Glutamatergic neuron (in vitro differentiated cells): ENCODE measurements at regions not wholly inside any gene's neighbourhood (a gene's known extent, or its start where the extent isn't known, plus 50 kb on each side); places are given as distances from the start of the nearest gene placed in this dataset.

Experiments used
- DNase-seq: peaks from one replicate; pipeline ENCODE4 v3.0.0; 2022
- H3K27ac Mint-ChIP-seq: one replicate; pipeline ENCODE4 v1.8.0; 2020; ENCODE audit warnings: mild to moderate bottlenecking, mixed read lengths, inconsistent platforms; ENCODE audit not compliant: unreplicated experiment
- H3K27me3 Mint-ChIP-seq: one replicate; pipeline ENCODE4 v1.8.0; 2020; ENCODE audit warnings: mild to moderate bottlenecking, moderate library complexity, mixed read lengths, inconsistent platforms; ENCODE audit not compliant: unreplicated experiment
- H3K36me3 Mint-ChIP-seq: one replicate; pipeline ENCODE4 v1.8.0; 2020; ENCODE audit warnings: mild to moderate bottlenecking, mixed read lengths, inconsistent platforms; ENCODE audit not compliant: unreplicated experiment
- H3K4me1 Mint-ChIP-seq: one replicate; pipeline ENCODE4 v1.8.0; 2020; ENCODE audit warnings: mild to moderate bottlenecking, low read depth, mixed read lengths, inconsistent platforms; ENCODE audit not compliant: unreplicated experiment
- H3K4me3 Mint-ChIP-seq: one replicate; pipeline ENCODE4 v1.8.0; 2020; ENCODE audit warnings: mild to moderate bottlenecking, mixed read lengths, inconsistent platforms; ENCODE audit not compliant: unreplicated experiment
- H3K9me3 Mint-ChIP-seq: one replicate; pipeline ENCODE4 v1.8.0; 2020; ENCODE audit warnings: mild to moderate bottlenecking, moderate library complexity, mixed read lengths, inconsistent platforms; ENCODE audit not compliant: unreplicated experiment
- CTCF ChIP-seq: fragments of 200-600 bp; sonication (generic); IDR thresholded peaks from one replicate; pipeline ENCODE4 v1.5.0; 2021; ENCODE audit not compliant: partially characterized antibody, unreplicated experiment

DNA sequence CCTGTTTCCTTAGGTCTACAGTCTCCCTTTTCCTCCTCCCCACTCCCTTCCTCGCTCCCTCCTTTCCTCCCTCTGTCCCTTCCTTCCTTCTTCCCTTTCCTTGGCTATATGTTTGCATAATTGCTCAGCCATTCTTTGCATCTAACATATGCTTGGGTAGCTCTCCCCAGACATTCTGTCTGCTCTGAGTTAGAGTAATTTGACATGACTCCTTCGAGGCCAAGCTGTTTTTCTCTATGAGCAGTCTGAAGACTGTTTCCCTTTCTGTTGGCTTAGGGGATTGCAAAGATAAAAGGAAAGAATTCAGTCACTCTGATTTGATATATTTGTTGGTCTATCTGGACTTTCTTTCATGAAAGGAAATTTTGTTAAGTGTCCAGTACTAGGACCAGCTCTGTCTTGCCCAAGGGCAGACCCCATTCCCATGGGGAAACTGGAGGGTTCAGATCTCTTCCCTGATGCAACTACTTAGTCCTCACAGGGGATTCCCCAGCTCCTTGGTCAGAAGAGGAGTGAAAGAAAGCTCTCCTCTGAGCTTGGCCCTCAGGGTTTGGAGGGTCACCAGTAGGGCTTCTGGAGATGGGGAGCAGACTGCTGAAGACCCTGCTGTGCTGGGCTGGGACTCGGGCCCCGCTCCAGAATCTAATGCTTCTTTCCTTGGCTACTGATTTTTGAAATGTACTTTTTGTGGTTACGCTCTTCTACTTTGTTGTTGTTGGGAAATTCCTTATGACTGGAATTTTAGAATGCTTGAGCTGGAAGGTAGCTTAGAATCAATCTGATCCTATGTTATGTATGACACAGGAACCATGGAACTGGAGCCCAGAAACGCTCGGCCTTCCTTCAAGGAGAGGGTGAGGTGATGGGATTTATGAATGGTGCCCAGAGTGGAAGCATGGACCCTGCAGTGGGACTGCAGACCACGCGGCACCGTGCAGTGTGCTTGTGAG, 63.7 kb upstream of the SLC22A23 start:
- Mint-ChIP-seq H3K9me3 (peaks cover 12% of the 10 kb centered on the region), H3K27ac (peak overlapping the region; percentile 69), H3K27me3 (peaks cover 9% of the 10 kb centered on the region), H3K4me3 (no peak overlapping the region), H3K36me3 (no peaks in the 10 kb centered on the region), H3K4me1 (peaks cover 36% of the 10 kb centered on the region)
- TF ChIP-seq CTCF = no peak
- DNase-seq = no peak

- no peak for TF ChIP-seq CTCF
- Mint-ChIP-seq H3K4me1 (peaks cover 28% of the 10 kb centered on the region), H3K36me3 (no peaks in the 10 kb centered on the region), H3K27ac (peak overlapping the region; percentile 75), H3K9me3 (peaks cover 14% of the 10 kb centered on the region), H3K27me3 (peaks cover 9% of the 10 kb centered on the region), H3K4me3 (no peak overlapping the region)
- peak; percentile 45 for DNase-seq
Observed at GRCh38 chr6:3518356-3519190, 61.7 kb upstream of the SLC22A23 start.

GRCh38 chr6:3517350-3517749, 60.5 kb upstream of the SLC22A23 start:
- peaks cover 26% of the 10 kb centered on the region for H3K4me1 Mint-ChIP-seq
- peak overlapping the region; percentile 35 for H3K4me3 Mint-ChIP-seq
- peaks cover 9% of the 10 kb centered on the region for H3K27me3 Mint-ChIP-seq
- H3K27ac Mint-ChIP-seq = no peak overlapping the region
- DNase-seq = no peak
- TF ChIP-seq CTCF = no peak
- H3K9me3 Mint-ChIP-seq = peaks cover 14% of the 10 kb centered on the region
- H3K36me3 Mint-ChIP-seq = no peaks in the 10 kb centered on the region

GRCh38 chr6:3516092-3516491, 59.2 kb upstream of the SLC22A23 start:
- H3K4me1 Mint-ChIP-seq = peaks cover 25% of the 10 kb centered on the region
- no peak overlapping the region for H3K4me3 Mint-ChIP-seq
- H3K36me3 Mint-ChIP-seq = peaks cover under 1% of the 10 kb centered on the region
- no peak for DNase-seq
- no peak overlapping the region for H3K27ac Mint-ChIP-seq
- no peak for TF ChIP-seq CTCF
- H3K9me3 Mint-ChIP-seq = peaks cover 11% of the 10 kb centered on the region
- H3K27me3 Mint-ChIP-seq = peaks cover 9% of the 10 kb centered on the region
